Fibroblast of lung (primary cell): ENCODE measurements at regions not wholly inside any gene's neighbourhood (a gene's known extent, or its start where the extent isn't known, plus 50 kb on each side); places are given as distances from the start of the nearest gene placed in this dataset.

Source experiments
- DNase-seq, 2 donors: peaks; one replicate each; pipeline versions ENCODE4 v3.0.0 to v3.0.0-alpha.2; 2010; ENCODE audit warnings: low read depth in 2 of 2
- H2AFZ ChIP-seq: 2 replicates; pipeline ENCODE4 v1.5.1; 2012; ENCODE audit warnings: low read length, control low read depth, inconsistent platforms
- H3K27ac ChIP-seq: 2 replicates; pipeline ENCODE4 v1.5.1; 2011; ENCODE audit warnings: low read length, control low read depth; ENCODE audit not compliant: insufficient read depth
- H3K27me3 ChIP-seq: 2 replicates; pipeline ENCODE4 v1.5.1; 2011; ENCODE audit warnings: mild to moderate bottlenecking, low read length; ENCODE audit not compliant: control insufficient read depth, insufficient read depth
- H3K36me3 ChIP-seq: 2 replicates; pipeline ENCODE4 v1.5.1; 2011; ENCODE audit warnings: low read length; ENCODE audit not compliant: control insufficient read depth, insufficient read depth
- H3K4me1 ChIP-seq: 2 replicates; pipeline ENCODE4 v1.5.1; 2011; ENCODE audit warnings: low read length; ENCODE audit not compliant: control insufficient read depth, insufficient read depth; ENCODE audit errors: extremely low read depth
- H3K4me2 ChIP-seq: 2 replicates; pipeline ENCODE4 v1.5.1; 2011; ENCODE audit warnings: low read length, control low read depth; ENCODE audit not compliant: insufficient read depth; ENCODE audit errors: extremely low read depth
- H3K4me3 ChIP-seq, 4 experiments: fragments of 200-600 bp in 1 of 4; sonication (generic) in 1 of 4; replicated peaks in 1 of 4; 2 replicates each; pipeline ENCODE4 v1.5.1; 2011 to 2016; ENCODE audit warnings: low read length in 4 of 4, low read depth in 3 of 4, mild to moderate bottlenecking in 3 of 4, control low read depth in 2 of 4, inconsistent platforms in 1 of 4, mixed read lengths in 1 of 4; ENCODE audit not compliant: insufficient read depth in 1 of 4; ENCODE audit errors: control extremely low read depth in 1 of 4
- H3K79me2 ChIP-seq: 2 replicates; pipeline ENCODE4 v1.5.1; 2012; ENCODE audit warnings: mild to moderate bottlenecking, low read length, inconsistent platforms; ENCODE audit not compliant: control insufficient read depth, insufficient read depth
- H3K9ac ChIP-seq: 2 replicates; pipeline ENCODE4 v1.5.1; 2011; ENCODE audit warnings: mild to moderate bottlenecking, low read length, control low read depth; ENCODE audit not compliant: insufficient read depth
- H3K9me3 ChIP-seq: 2 replicates; pipeline ENCODE4 v1.5.1; 2012; ENCODE audit warnings: low read depth, low read length; ENCODE audit not compliant: control insufficient read depth, insufficient read depth
- H4K20me1 ChIP-seq: 2 replicates; pipeline ENCODE4 v1.5.1; 2011; ENCODE audit warnings: low read length; ENCODE audit not compliant: control insufficient read depth, insufficient read depth; ENCODE audit errors: extremely low read depth
- CTCF ChIP-seq, 2 donors: IDR thresholded peaks in 1 of 2; conservative IDR thresholded peaks in 1 of 2; 1 replicate in 1 of 2; 2 replicates in 1 of 2; pipeline ENCODE4 v1.5.1; 2011 to 2012; ENCODE audit warnings: low read length in 2 of 2, control low read depth in 1 of 2, inconsistent platforms in 1 of 2, low read depth in 1 of 2, mild to moderate bottlenecking in 1 of 2
- EZH2 ChIP-seq: IDR thresholded peaks from 2 replicates; pipeline ENCODE4 v1.5.1; 2012; ENCODE audit warnings: low read length, control low read depth, mild to moderate bottlenecking; ENCODE audit errors: missing control alignments

- no peak for TF ChIP-seq EZH2
- TF ChIP-seq CTCF (conservative IDR thresholded peaks at IDR 0.05 in 1 of 2, IDR thresholded peaks at IDR 0.05 in 1 of 2; ENCODE audit: low read depth in 1 of 2, low read length in 2 of 2), result no peak
- H2AFZ ChIP-seq, result no peak overlapping the region
- H3K79me2 ChIP-seq, result no peaks in the 10 kb centered on the region
- H3K4me2 ChIP-seq, result no peak overlapping the region
- no peaks in the 10 kb centered on the region for H3K27me3 ChIP-seq
- no peaks in the 10 kb centered on the region for H3K36me3 ChIP-seq
- H3K27ac ChIP-seq, result no peak overlapping the region
- H3K4me3 ChIP-seq, result no peak overlapping the region
- no peaks in the 10 kb centered on the region for H3K9me3 ChIP-seq
- H3K9ac ChIP-seq, result no peak overlapping the region
- no peaks in the 10 kb centered on the region for H3K4me1 ChIP-seq
- no peaks in the 10 kb centered on the region for H4K20me1 ChIP-seq
- no peak for DNase-seq
Observed at GRCh38 chr3:176740906-176741663, 456.2 kb downstream of the TBL1XR1 start.

- Histone ChIP-seq H3K4me3 (no peak overlapping the region), H3K79me2 (no peaks in the 10 kb centered on the region), H3K4me1 (no peaks in the 10 kb centered on the region), H4K20me1 (no peaks in the 10 kb centered on the region), H3K27me3 (no peaks in the 10 kb centered on the region), H3K36me3 (no peaks in the 10 kb centered on the region), H3K4me2 (no peak overlapping the region), H3K9ac (no peak overlapping the region), H3K9me3 (no peaks in the 10 kb centered on the region), H2AFZ (no peak overlapping the region), H3K27ac (no peak overlapping the region)
- TF ChIP-seq CTCF (conservative IDR thresholded peaks at IDR 0.05 in 1 of 2, IDR thresholded peaks at IDR 0.05 in 1 of 2; ENCODE audit: low read depth in 1 of 2, low read length in 2 of 2) (no peak), EZH2 (no peak)
- DNase-seq, result peak in 1 of 2 donors; percentile 20
Observed at GRCh38 chr3:176739159-176739558, 458.1 kb downstream of the TBL1XR1 start.

GRCh38 chr3:176737480-176738110, 459.7 kb downstream of the TBL1XR1 start:
- DNase-seq, result no peak
- no peak for TF ChIP-seq CTCF (conservative IDR thresholded peaks at IDR 0.05 in 1 of 2, IDR thresholded peaks at IDR 0.05 in 1 of 2; ENCODE audit: low read depth in 1 of 2, low read length in 2 of 2)
- no peak for TF ChIP-seq EZH2

More at GRCh38 chr3:176737480-176738110, 459.7 kb downstream of the TBL1XR1 start:
- Histone ChIP-seq H3K27me3 (no peaks in the 10 kb centered on the region), H3K9me3 (no peaks in the 10 kb centered on the region), H4K20me1 (no peaks in the 10 kb centered on the region), H2AFZ (no peak overlapping the region), H3K9ac (no peak overlapping the region), H3K4me3 (no peak overlapping the region), H3K4me2 (no peak overlapping the region), H3K36me3 (no peaks in the 10 kb centered on the region), H3K4me1 (no peaks in the 10 kb centered on the region), H3K79me2 (no peaks in the 10 kb centered on the region), H3K27ac (no peak overlapping the region)
